HCT116 (cell line): ENCODE measurements at regions not wholly inside any gene's neighbourhood (a gene's known extent, or its start where the extent isn't known, plus 50 kb on each side); places are given as distances from the start of the nearest gene placed in this dataset.

Experiments
- ATAC-seq: fragments of 200-7000 bp; cut with Tn5 transposase; 2 replicates; pipeline ENCODE4 v1.9.1; 2020; ENCODE audit warnings: mild to moderate bottlenecking, moderate library complexity
- BruUV-seq: library from RNA; stranded (reverse); fragments of 400-500 nt; replicated peaks from 2 replicates; lab custom pipeline; 2021; lab: Mats Ljungman, UMichigan
- CTCF ChIA-PET: fragments of 300-600 bp; sonication (Branson Sonifier 250); formaldehyde crosslinking; loops from one replicate; lab custom pipeline; 2021; ENCODE audit warnings: antibody characterized with exemption; lab: Charles Lee
- POLR2A ChIA-PET: fragments of 300-600, 350-600 bp; sonication (Branson Sonifier 250); formaldehyde crosslinking; loops from one replicate; lab custom pipeline; 2021; ENCODE audit warnings: antibody characterized with exemption; lab: Charles Lee
- RAD21 ChIA-PET, 2 experiments: fragments of 300-600 bp; sonication (Branson Sonifier 250); formaldehyde crosslinking; loops; one replicate each; lab custom pipeline; 2023; ENCODE audit warnings: low total read pairs in 2 of 2; ENCODE audit not compliant: uncharacterized antibody in 2 of 2, unreplicated experiment in 2 of 2, low non-redundant PET in 1 of 2; lab: Charles Lee
- DNase-seq: peaks from one replicate; pipeline ENCODE4 v3.0.0-alpha.2; 2010; ENCODE audit warnings: low read depth, low spot score
- H2AFZ ChIP-seq: fragments of 200-600 bp; shearing (Covaris generic), sonication (generic); 2 replicates; pipeline ENCODE4 v1.6.1; 2017; ENCODE audit warnings: low read depth, mixed run types, mixed read lengths, antibody characterized with exemption, low read length; ENCODE audit not compliant: poor library complexity, severe bottlenecking
- H3K27ac ChIP-seq: 2 replicates; pipeline ENCODE4 v1.5.1; 2012; ENCODE audit warnings: low read depth, low read length
- H3K27me3 ChIP-seq: fragments of 200-600 bp; sonication (generic); 2 replicates; pipeline ENCODE4 v1.6.1; 2016; ENCODE audit warnings: mixed run types, low read length, mixed read lengths; ENCODE audit not compliant: insufficient read depth
- H3K36me3 ChIP-seq, 2 experiments: fragments of 200-500 bp in 1 of 2; fragments of 200-600 bp in 1 of 2; sonication (Bioruptor generic) in 1 of 2; sonication (generic) in 1 of 2; 2 replicates each; pipeline versions ENCODE4 v1.5.1 to v1.6.1; 2014 to 2016; ENCODE audit warnings: low read length in 2 of 2, inconsistent platforms in 1 of 2, mixed read lengths in 1 of 2, mixed run types in 1 of 2; ENCODE audit not compliant: insufficient read depth in 2 of 2, control insufficient read depth in 1 of 2
- H3K4me1 ChIP-seq, 2 experiments: fragments of 200-600 bp in 1 of 2; sonication (generic) in 1 of 2; 2 replicates each; pipeline versions ENCODE4 v1.5.1 to v1.6.1; 2012 to 2017; ENCODE audit warnings: low read length in 2 of 2, inconsistent platforms in 1 of 2, mild to moderate bottlenecking in 1 of 2, mixed read lengths in 1 of 2, mixed run types in 1 of 2, moderate library complexity in 1 of 2; ENCODE audit not compliant: insufficient read depth in 2 of 2, control insufficient read depth in 1 of 2
- H3K4me2 ChIP-seq: fragments of 200-600 bp; sonication (generic); 2 replicates; pipeline ENCODE4 v1.6.1; 2017; ENCODE audit warnings: mixed run types, low read length, mixed read lengths
- H3K4me3 ChIP-seq, 2 experiments: fragments of 200-600 bp in 1 of 2; sonication (generic) in 1 of 2; replicated peaks in 1 of 2; 2 replicates each; pipeline ENCODE4 v1.5.1; 2011 to 2016; ENCODE audit warnings: low read length in 2 of 2, control low read depth in 1 of 2, low read depth in 1 of 2, mild to moderate bottlenecking in 1 of 2, mixed read lengths in 1 of 2, mixed run types in 1 of 2
- H3K79me2 ChIP-seq: fragments of 200-600 bp; sonication (generic); 2 replicates; pipeline ENCODE4 v1.6.1; 2017; ENCODE audit warnings: mild to moderate bottlenecking, mixed run types, low read length, moderate library complexity, mixed read lengths; ENCODE audit not compliant: insufficient read depth
- H3K9ac ChIP-seq: fragments of 200-600 bp; sonication (generic); 2 replicates; pipeline ENCODE4 v1.6.1; 2016; ENCODE audit warnings: low read length, mixed read lengths
- H3K9me2 ChIP-seq: fragments of 200-600 bp; sonication (generic), shearing (Covaris generic); 2 replicates; pipeline ENCODE4 v1.6.1; 2017; ENCODE audit warnings: mixed run types, mild to moderate bottlenecking, moderate library complexity; ENCODE audit not compliant: insufficient read depth
- H3K9me3 ChIP-seq, 2 experiments: fragments of 200-500 bp in 1 of 2; fragments of 200-600 bp in 1 of 2; sonication (Bioruptor generic) in 1 of 2; sonication (generic) in 1 of 2; 2 replicates each; pipeline ENCODE4 v1.6.1; 2014 to 2017; ENCODE audit warnings: low read length in 2 of 2, mixed read lengths in 2 of 2, inconsistent platforms in 1 of 2, low read depth in 1 of 2, mild to moderate bottlenecking in 1 of 2, mixed run types in 1 of 2, moderate library complexity in 1 of 2; ENCODE audit not compliant: control insufficient read depth in 1 of 2, insufficient read depth in 1 of 2
- H4K20me1 ChIP-seq: fragments of 200-600 bp; sonication (generic), shearing (Covaris generic); 2 replicates; pipeline ENCODE4 v1.6.1; 2017; ENCODE audit warnings: mixed run types, mild to moderate bottlenecking, moderate library complexity; ENCODE audit not compliant: insufficient read depth
- EGR1 ChIP-seq: IDR thresholded peaks from 2 replicates; pipeline ENCODE4 v1.6.1; 2012; ENCODE audit warnings: low read depth
- EZH2phosphoT487 ChIP-seq: fragments of 200-600 bp; IDR thresholded peaks from 2 replicates; pipeline ENCODE4 v1.6.1; 2018; ENCODE audit warnings: antibody characterized with exemption, borderline replicate concordance
- JUND ChIP-seq: IDR thresholded peaks from 2 replicates; pipeline ENCODE4 v1.6.1; 2012
- SIN3A ChIP-seq: IDR thresholded peaks from 2 replicates; pipeline ENCODE4 v1.6.1; 2012; ENCODE audit warnings: low read depth
- TCF7L2 ChIP-seq: IDR thresholded peaks from 2 replicates; pipeline ENCODE4 v1.7.0; 2011; ENCODE audit warnings: borderline replicate concordance, inconsistent platforms; ENCODE audit not compliant: insufficient read depth, insufficient read length; ENCODE audit errors: extremely low read depth
- YY1 ChIP-seq: IDR thresholded peaks from 2 replicates; pipeline ENCODE4 v1.6.1; 2011; ENCODE audit warnings: low read length, low read depth, moderate library complexity, mild to moderate bottlenecking; ENCODE audit not compliant: insufficient replicate concordance; ENCODE audit errors: extremely low read depth
- ZNF274 ChIP-seq: fragments of 200-500 bp; sonication (Bioruptor generic); IDR thresholded peaks from 2 replicates; pipeline ENCODE4 v1.6.1; 2014; ENCODE audit warnings: mild to moderate bottlenecking, low read depth, low read length, inconsistent platforms
- intact Hi-C: fragments of 100-400 bp; cut with micrococcal nuclease; formaldehyde crosslinking; loops from 2 replicates; pipeline ENCODE4 v1.10.0; 2022
- TF ChIP-seq, protein P1 (sequence below): IDR thresholded peaks from 2 replicates; pipeline ENCODE4 v1.6.1; 2012
- TF ChIP-seq, protein P2 (sequence below), 3 experiments: fragments of 200-600 bp in 1 of 3; sonication (generic) in 1 of 3; IDR thresholded peaks in 2 of 3; conservative IDR thresholded peaks in 1 of 3; 2 replicates each; pipeline ENCODE4 v1.5.1; 2012 to 2017; ENCODE audit warnings: low read depth in 2 of 3, low read length in 2 of 3, antibody characterized with exemption in 1 of 3, borderline replicate concordance in 1 of 3, control low read depth in 1 of 3, mild to moderate bottlenecking in 1 of 3, mixed read lengths in 1 of 3, mixed run types in 1 of 3, moderate library complexity in 1 of 3; ENCODE audit not compliant: insufficient read depth in 1 of 3
- TF ChIP-seq, protein P3 (sequence below): IDR thresholded peaks from 2 replicates; pipeline ENCODE4 v1.6.1; 2012

DNA sequence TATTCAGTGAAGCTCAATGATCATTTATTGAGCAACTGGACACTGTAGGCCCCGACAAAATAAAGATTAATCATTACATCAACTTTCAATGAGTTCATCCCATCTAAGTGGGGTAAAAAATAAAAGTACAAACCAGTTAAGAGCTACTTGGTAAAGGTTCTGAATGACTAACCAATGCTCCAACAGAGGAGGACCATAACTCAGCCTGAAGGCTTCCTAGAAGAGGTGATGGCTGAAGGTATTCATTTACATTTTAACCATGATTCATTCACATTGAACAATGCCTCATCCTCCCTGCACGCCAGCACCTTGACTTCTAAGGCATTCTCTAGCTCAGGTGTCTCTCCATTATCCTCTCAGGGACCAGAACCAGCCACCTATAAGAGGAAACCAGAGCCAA lies 201.4 kb downstream of the ZNF462 start:
- Histone ChIP-seq H3K9me2 (no peaks in the 10 kb centered on the region), H3K4me3 (no peak overlapping the region)

More for the DNA sequence above, 201.4 kb downstream of the ZNF462 start:
- Histone ChIP-seq H3K27me3 (no peaks in the 10 kb centered on the region), H3K79me2 (no peaks in the 10 kb centered on the region), H3K36me3 (no peaks in the 10 kb centered on the region), H2AFZ (no peak overlapping the region), H3K4me2 (no peak overlapping the region), H3K9me3 (no peaks in the 10 kb centered on the region), H3K4me1 (no peaks in the 10 kb centered on the region), H3K27ac (no peak overlapping the region), H4K20me1 (no peaks in the 10 kb centered on the region), H3K9ac (no peak overlapping the region)
- intact Hi-C loops = no loop called here
- RAD21 ChIA-PET = no interaction called here
- CTCF ChIA-PET = no interaction called here
- POLR2A ChIA-PET = no interaction called here
- ATAC-seq = no peak
- DNase-seq = no peak
- no TSS peak for BruUV-seq
- TF ChIP-seq EZH2phosphoT487 (no peak), TCF7L2 (no peak), YY1 (no peak), JUND (no peak), SIN3A (no peak), ZNF274 (no peak), EGR1 (no peak)
- TF ChIP-seq, protein P1, sequence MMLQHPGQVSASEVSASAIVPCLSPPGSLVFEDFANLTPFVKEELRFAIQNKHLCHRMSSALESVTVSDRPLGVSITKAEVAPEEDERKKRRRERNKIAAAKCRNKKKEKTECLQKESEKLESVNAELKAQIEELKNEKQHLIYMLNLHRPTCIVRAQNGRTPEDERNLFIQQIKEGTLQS = no peak
- TF ChIP-seq, protein P2, sequence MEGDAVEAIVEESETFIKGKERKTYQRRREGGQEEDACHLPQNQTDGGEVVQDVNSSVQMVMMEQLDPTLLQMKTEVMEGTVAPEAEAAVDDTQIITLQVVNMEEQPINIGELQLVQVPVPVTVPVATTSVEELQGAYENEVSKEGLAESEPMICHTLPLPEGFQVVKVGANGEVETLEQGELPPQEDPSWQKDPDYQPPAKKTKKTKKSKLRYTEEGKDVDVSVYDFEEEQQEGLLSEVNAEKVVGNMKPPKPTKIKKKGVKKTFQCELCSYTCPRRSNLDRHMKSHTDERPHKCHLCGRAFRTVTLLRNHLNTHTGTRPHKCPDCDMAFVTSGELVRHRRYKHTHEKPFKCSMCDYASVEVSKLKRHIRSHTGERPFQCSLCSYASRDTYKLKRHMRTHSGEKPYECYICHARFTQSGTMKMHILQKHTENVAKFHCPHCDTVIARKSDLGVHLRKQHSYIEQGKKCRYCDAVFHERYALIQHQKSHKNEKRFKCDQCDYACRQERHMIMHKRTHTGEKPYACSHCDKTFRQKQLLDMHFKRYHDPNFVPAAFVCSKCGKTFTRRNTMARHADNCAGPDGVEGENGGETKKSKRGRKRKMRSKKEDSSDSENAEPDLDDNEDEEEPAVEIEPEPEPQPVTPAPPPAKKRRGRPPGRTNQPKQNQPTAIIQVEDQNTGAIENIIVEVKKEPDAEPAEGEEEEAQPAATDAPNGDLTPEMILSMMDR (IDR thresholded peaks at IDR 0.05 in 2 of 3, conservative IDR thresholded peaks at IDR 0.05 in 1 of 3; ENCODE audit: borderline replicate concordance in 1 of 3, insufficient read depth in 1 of 3, low read depth in 2 of 3, low read length in 2 of 3) = no peak
- TF ChIP-seq, protein P3, sequence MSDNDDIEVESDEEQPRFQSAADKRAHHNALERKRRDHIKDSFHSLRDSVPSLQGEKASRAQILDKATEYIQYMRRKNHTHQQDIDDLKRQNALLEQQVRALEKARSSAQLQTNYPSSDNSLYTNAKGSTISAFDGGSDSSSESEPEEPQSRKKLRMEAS = no peak
- TF ChIP-seq, all 23 proteins: peak for 0
